Kidney epithelial cell (primary cell): ENCODE measurements at regions not wholly inside any gene's neighbourhood (a gene's known extent, or its start where the extent isn't known, plus 50 kb on each side); places are given as distances from the start of the nearest gene placed in this dataset.

ENCODE experiments used
- DNase-seq: peaks from one replicate; pipeline ENCODE4 v3.0.0-alpha.2; 2010; ENCODE audit warnings: low read depth
- H3K27me3 ChIP-seq: 2 replicates; pipeline ENCODE4 v1.6.0; 2011; ENCODE audit warnings: low read length; ENCODE audit not compliant: control insufficient read depth, insufficient read depth
- H3K36me3 ChIP-seq: 2 replicates; pipeline ENCODE4 v1.5.1; 2011; ENCODE audit warnings: low read length; ENCODE audit not compliant: control insufficient read depth, insufficient read depth
- H3K4me3 ChIP-seq: 2 replicates; pipeline ENCODE4 v1.5.1; 2011; ENCODE audit warnings: low read depth, mild to moderate bottlenecking, control low read depth, low read length
- CTCF ChIP-seq: IDR thresholded peaks from 2 replicates; pipeline ENCODE4 v1.5.1; 2011; ENCODE audit warnings: mild to moderate bottlenecking, moderate library complexity, low read length, control low read depth, inconsistent platforms; ENCODE audit not compliant: insufficient read depth, poor library complexity, severe bottlenecking

- Histone ChIP-seq H3K36me3 (no peaks in the 10 kb centered on the region), H3K27me3 (no peaks in the 10 kb centered on the region), H3K4me3 (no peak overlapping the region)
- no peak for TF ChIP-seq CTCF
- no peak for DNase-seq
Measured at GRCh38 chr6:92887871-92888270, 531.5 kb downstream of the EPHA7 start.

DNA sequence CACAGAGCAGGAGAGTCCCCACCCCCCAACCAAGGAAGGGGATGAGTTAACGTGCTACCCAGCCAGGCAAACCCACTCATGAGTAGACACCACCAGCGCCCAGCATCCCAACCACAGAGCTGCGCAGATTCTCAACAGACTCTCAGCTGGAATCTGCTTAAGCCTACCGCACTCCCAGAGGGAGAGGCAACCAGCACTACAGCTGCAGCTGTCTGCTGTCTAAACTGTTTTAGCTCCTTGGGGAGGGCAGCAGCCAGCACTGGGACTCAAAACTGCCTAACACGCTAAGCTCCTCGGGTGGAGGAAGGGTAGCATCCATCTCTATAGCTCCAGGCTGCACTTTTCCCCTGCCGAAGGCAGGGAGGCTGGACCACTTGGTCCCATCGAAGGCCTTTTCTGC is 539.8 kb downstream of the EPHA7 start:
- Histone ChIP-seq H3K4me3 (no peak overlapping the region), H3K36me3 (no peaks in the 10 kb centered on the region), H3K27me3 (no peaks in the 10 kb centered on the region)
- TF ChIP-seq CTCF = no peak
- no peak for DNase-seq

GRCh38 chr6:92864966-92865555 is 554.3 kb downstream of the EPHA7 start:
- no peak overlapping the region for H3K4me3 ChIP-seq
- no peaks in the 10 kb centered on the region for H3K36me3 ChIP-seq
- no peaks in the 10 kb centered on the region for H3K27me3 ChIP-seq
- DNase-seq = no peak
- TF ChIP-seq CTCF = no peak

DNA sequence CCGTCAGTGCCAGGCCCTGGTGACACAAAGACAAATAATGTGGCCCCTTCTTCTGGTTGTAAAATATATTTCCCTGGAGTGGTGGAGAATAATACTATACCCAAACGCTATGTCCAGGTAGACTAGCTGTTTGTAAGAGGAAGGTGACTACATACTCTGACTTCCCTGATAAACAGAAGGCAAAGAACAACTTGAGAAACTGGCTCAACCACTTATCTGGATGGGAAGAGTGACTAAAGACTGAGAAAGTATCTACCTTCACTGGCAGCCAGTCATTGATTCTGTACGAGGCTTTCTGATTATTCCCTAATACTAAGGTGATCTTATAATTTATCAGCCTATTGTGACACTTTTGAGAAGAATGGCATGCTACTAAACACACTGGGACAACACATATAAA is 569.7 kb downstream of the EPHA7 start:
- Histone ChIP-seq H3K4me3 (no peak overlapping the region), H3K36me3 (no peaks in the 10 kb centered on the region), H3K27me3 (no peaks in the 10 kb centered on the region)
- no peak for TF ChIP-seq CTCF
- DNase-seq = no peak

GRCh38 chr6:92848901-92849300 is 570.5 kb downstream of the EPHA7 start:
- no peak for TF ChIP-seq CTCF
- no peaks in the 10 kb centered on the region for H3K27me3 ChIP-seq
- H3K36me3 ChIP-seq = no peaks in the 10 kb centered on the region
- H3K4me3 ChIP-seq = no peak overlapping the region
- DNase-seq = no peak

GRCh38 chr6:92848459-92848858 is 570.9 kb downstream of the EPHA7 start:
- no peak overlapping the region for H3K4me3 ChIP-seq
- DNase-seq = no peak
- H3K36me3 ChIP-seq = no peaks in the 10 kb centered on the region
- no peaks in the 10 kb centered on the region for H3K27me3 ChIP-seq
- no peak for TF ChIP-seq CTCF
